ENCODE measurements at regions not wholly inside any gene's neighbourhood (a gene's known extent, or its start where the extent isn't known, plus 50 kb on each side); places are given as distances from the start of the nearest gene placed in this dataset.

GRCh38 chr5:60325870-60326269, 374.1 kb downstream of the DEPDC1B start:
- TF ChIP-seq CTCF (IDR thresholded peaks at IDR 0.05; ENCODE audit: insufficient read depth, low read depth, low read length) (no peak), EZH2 (IDR thresholded peaks at IDR 0.05; ENCODE audit: insufficient read depth, low read length) (no peak)
